HG03571 (cell line): ENCODE measurements at regions not wholly inside any gene's neighbourhood (a gene's known extent, or its start where the extent isn't known, plus 50 kb on each side); places are given as distances from the start of the nearest gene placed in this dataset.

Experiments used
- ATAC-seq: cut with Tn5 transposase; IDR thresholded peaks from one replicate; pipeline ENCODE4 v1.9.1; 2021; ENCODE audit not compliant: unreplicated experiment

- ATAC-seq: no peak
Observed at GRCh38 chr1:87905651-87906050, 577.0 kb downstream of the LMO4 start.

GRCh38 chr1:87906078-87906477 lies 577.4 kb downstream of the LMO4 start:
- no peak for ATAC-seq

GRCh38 chr1:87913361-87913760 lies 584.7 kb downstream of the LMO4 start:
- no peak for ATAC-seq

- no peak for ATAC-seq
Observed at GRCh38 chr1:87914396-87914795, 585.7 kb downstream of the LMO4 start.

- ATAC-seq: no peak
Observed at GRCh38 chr1:87915771-87916170, 587.1 kb downstream of the LMO4 start.

- ATAC-seq: no peak
Observed at GRCh38 chr1:87916965-87917364, 588.3 kb downstream of the LMO4 start.

DNA sequence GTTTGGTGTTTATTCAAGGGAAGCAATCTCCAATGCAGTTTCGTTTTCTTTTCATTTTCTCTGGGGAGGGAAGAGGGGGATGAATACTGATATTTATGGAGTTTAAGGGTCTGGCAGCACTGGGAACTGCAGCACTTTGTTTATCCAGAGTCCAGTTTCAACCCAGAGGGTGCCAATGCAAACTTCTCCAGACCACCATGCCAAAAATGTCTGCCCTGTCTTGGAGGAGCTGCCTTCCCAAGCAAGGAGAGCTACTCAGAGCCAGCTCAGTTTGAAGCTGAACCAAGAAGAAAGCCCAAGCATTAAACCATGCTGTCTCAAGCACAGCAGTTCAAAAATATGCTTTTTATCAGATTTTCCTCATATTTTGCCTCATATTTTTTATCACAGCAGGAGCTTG lies 589.7 kb downstream of the LMO4 start:
- ATAC-seq: no peak

DNA sequence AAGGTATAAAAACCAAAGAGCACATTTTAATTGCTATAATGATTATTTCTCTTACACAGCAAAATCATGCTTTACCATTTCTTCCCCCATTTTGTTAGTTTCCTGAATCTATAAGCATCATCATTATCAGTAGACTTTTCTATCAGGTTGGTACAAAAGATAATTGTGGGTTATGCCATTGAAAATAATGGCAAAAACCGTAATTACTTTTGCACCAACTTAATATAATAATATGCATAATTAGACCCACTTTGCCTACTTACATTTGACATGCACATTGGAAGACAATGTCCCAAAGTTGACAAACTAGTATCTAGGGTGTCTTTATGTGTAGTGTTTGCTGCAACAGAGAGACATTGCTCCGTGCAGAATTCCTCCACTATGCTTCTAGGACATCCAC lies 594.2 kb downstream of the LMO4 start:
- no peak for ATAC-seq

DNA sequence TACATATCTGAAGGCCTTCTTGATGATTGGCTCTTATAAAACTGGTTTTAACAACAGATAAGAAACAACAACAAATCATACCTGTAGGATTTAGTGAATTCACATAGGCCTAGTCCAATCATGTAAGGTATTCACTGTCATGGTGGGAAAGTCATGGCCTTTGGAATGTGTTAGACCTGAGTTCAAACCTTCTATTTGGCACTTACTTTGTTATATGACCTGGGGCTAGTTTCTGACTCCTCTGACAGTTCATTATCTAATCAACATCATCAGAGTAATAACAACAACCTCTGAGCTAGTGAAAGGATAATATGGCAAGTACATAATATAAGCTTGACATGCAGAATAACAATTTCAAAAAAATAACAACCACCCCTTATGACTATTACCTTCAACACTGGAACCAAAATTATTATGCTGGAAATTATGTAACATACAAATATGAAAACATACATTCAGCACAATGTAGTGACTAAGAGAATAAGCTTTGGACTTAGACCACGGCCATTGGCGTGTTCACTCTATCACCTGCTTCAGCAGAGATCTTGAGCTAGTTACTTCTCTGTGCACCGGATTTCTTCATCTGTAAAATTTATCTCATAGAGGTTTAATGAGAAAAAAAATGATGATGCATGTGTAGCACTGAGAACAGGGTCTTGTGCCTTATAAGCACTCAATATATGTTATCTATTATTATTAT lies 597.6 kb downstream of the LMO4 start:
- no peak for ATAC-seq

DNA sequence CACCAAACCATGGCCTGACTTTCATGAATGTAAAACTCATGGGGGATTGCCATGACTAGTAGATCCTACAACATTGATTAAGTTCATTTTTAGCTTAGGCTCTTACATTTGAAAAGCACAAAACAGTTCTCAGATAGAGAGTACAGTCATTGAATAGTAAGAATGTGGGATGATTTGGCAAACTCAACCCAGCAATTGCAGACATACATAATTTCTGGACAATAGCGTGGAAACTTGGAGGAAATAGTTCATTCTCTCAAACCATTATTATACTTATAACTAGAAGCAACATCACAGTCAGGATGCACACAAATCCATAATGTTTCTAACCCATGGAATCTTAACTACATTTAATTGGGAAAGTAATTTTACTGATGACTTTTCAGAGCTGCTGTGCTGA lies 598.2 kb downstream of the LMO4 start:
- ATAC-seq: no peak

- ATAC-seq: no peak
Observed at GRCh38 chr1:87927391-87928280, 599.0 kb downstream of the LMO4 start.

DNA sequence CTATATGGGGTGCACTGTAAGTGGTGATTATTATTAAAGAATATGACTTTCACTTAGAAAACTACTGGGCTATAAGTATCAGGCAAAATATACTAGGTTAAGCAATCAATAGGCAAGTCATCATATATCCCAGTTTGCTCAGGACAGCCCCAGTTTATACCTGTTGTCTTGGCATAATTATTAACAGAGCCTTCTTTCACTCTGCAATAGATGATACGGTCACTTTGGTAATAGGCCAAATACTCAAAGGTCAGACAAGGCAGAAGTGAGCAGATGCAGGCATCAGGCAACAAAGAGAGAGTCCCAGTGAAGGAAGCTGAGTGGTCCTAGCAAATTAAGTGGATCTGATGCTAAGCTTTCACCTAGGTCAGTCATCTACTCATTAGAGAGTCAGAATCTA lies 599.9 kb downstream of the LMO4 start:
- ATAC-seq: no peak

- ATAC-seq: no peak
Observed at GRCh38 chr1:87929906-87930305, 601.2 kb downstream of the LMO4 start.

DNA sequence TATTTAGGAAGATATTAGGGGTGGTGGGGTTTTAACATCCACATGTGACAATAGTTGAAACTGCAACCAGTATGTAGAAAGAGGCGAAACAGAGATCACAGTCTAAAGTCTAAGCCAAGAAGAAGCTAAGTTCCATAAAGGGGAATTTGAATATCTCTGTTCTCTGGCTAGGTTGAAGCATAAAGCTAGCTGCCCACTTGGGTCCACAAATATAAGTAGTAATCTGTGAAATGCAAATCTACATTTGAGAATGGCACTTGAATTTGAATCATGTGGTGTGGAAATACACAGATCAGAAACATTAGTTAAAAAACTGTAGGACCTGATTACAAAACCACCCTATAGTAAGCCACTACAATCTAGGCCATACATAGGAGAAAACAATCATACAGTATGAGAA lies 602.1 kb downstream of the LMO4 start:
- ATAC-seq: no peak

GRCh38 chr1:87933171-87933570 lies 604.5 kb downstream of the LMO4 start:
- no peak for ATAC-seq

GRCh38 chr1:87935130-87935529 lies 606.5 kb downstream of the LMO4 start:
- ATAC-seq: no peak

GRCh38 chr1:87937831-87938395 lies 609.2 kb downstream of the LMO4 start:
- ATAC-seq: no peak

- no peak for ATAC-seq
Observed at GRCh38 chr1:87938631-87939030, 610.0 kb downstream of the LMO4 start.

DNA sequence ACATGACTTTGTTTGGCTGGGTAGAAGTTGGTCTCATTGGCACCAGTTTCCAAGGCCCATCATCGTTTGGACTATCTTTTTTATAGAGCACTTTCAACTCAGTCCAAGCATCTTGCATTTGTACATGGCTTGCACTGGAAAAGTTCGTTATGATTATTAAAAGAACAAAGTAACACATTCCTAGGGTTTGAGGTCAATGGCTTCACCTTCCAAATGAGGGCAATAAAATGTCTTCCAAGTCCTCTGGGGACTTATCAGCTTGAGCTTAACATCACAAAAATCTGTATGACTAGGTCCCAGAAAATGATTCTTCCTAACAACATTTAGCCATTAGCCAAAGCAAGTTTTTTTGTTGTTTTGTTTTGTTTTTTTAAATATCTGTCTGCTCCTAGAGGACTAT lies 610.8 kb downstream of the LMO4 start:
- no peak for ATAC-seq

DNA sequence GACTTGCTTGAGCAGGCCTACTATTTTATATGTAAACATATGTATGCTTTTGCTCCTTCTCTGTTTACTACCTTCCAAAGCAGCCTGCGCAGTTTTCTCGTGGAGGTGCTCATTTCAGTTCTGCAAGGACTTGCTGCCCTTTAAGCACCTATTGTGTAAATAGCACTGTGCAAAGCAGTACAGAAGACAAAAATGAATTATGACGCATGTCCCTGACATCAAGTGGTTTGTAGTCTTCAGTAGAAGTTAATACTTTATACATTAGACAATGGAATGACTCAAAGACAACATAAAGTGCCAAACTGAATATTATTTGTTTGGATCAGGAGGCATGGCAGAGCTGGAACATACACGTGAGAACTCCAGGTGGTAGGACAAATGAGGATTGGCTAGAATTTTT lies 611.7 kb downstream of the LMO4 start:
- ATAC-seq: no peak

DNA sequence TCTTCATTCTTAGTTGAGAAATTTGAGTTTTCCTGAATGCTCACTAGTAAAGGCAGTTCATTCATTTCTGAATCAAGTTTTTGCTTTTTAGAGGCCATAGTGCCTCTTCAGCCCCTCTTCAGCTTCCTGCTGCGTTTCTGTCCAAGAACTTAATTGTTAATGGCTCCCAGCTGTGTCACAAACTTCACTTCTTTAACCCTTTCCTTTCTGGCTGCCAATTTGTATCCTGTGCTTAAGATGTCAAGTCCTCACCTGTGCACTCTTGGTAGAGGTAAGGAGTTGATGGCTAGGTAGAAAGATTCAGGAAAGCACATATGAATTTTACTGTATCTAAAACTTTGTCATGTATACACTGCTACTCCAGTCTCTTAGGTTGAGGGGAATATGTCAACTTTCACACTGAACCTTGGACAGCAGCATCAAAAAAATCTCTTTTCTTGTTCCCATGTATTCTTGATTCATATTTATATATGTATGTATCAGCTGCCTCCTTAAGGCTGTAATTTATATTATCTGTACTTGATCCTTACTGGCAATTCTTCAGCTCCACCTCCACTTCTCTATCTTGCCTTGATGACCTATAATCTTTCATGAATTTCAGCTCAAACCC lies 612.8 kb downstream of the LMO4 start:
- ATAC-seq: no peak

DNA sequence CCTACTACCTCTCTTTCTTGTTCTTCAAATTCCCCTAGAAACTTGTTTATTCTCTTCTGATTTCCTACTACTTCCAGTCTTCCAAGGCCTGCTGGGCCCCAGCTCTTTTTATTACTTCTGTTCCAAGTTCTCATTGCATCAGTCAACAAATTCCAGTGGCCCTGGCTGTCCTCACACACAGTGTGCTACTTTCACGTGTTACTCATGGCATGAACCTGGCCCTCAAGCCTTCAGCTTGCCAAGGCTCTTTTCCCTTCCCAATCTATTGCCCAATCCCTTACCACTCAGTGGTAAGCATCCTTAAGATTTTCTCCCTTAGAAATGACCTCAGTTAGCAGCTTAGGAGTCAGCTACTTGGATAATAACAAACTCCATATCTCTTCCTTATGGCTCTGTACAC lies 613.5 kb downstream of the LMO4 start:
- ATAC-seq: no peak
